Mesothelial cell of epicardium (in vitro differentiated cells): ENCODE measurements at regions not wholly inside any gene's neighbourhood (a gene's known extent, or its start where the extent isn't known, plus 50 kb on each side); places are given as distances from the start of the nearest gene placed in this dataset.

Experiments used
- DNase-seq, 2 experiments: peaks; one replicate each; pipeline ENCODE4 v3.0.0; 2021; ENCODE audit warnings: low spot score in 2 of 2; ENCODE audit not compliant: unreplicated experiment in 2 of 2
- H3K27ac Mint-ChIP-seq: 2 replicates; pipeline ENCODE4 v1.8.0; 2021; ENCODE audit warnings: mixed read lengths
- H3K27me3 Mint-ChIP-seq: 2 replicates; pipeline ENCODE4 v1.8.0; 2021; ENCODE audit warnings: low read depth, mixed read lengths
- H3K36me3 Mint-ChIP-seq: 2 replicates; pipeline ENCODE4 v1.8.0; 2021; ENCODE audit warnings: mixed read lengths
- H3K4me1 Mint-ChIP-seq: 2 replicates; pipeline ENCODE4 v1.8.0; 2021; ENCODE audit warnings: mixed read lengths
- H3K4me3 Mint-ChIP-seq: 2 replicates; pipeline ENCODE4 v1.8.0; 2021; ENCODE audit warnings: mild to moderate bottlenecking, moderate library complexity, mixed read lengths
- H3K9me3 Mint-ChIP-seq: 2 replicates; pipeline ENCODE4 v1.8.0; 2021; ENCODE audit warnings: mixed read lengths
- CTCF ChIP-seq: fragments of 200-600 bp; sonication (generic); IDR thresholded peaks from one replicate; pipeline ENCODE4 v1.5.0; 2021; ENCODE audit warnings: antibody characterized with exemption; ENCODE audit not compliant: unreplicated experiment

DNA sequence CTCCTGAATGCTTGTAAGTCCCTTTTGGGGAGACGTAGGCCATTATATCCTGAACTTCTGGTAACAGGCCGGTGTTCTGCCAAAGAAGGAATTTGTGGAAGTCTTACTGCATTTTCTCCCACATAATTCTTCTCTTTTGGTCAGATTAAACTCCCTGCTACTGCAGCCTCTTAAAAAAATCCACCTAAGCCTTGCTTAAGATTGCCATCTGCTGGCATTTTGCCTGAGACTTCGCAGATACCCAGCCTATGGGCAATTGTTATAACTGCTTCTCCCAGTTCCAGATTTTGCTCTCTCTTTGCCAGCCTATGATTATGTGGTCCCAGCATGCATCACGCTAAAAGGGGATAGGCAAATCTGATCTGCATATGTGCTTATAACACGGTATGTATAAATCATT lies 391.6 kb upstream of the CHD1 start:
- no peaks in the 10 kb centered on the region for H3K36me3 Mint-ChIP-seq
- DNase-seq, result no peak
- H3K4me1 Mint-ChIP-seq, result no peaks in the 10 kb centered on the region
- no peaks in the 10 kb centered on the region for H3K9me3 Mint-ChIP-seq
- H3K27ac Mint-ChIP-seq, result no peak overlapping the region
- TF ChIP-seq CTCF, result no peak
- no peak overlapping the region for H3K4me3 Mint-ChIP-seq
- peaks cover 7% of the 10 kb centered on the region for H3K27me3 Mint-ChIP-seq

- no peak overlapping the region for H3K4me3 Mint-ChIP-seq
- no peak for TF ChIP-seq CTCF
- peaks cover 6% of the 10 kb centered on the region for H3K27me3 Mint-ChIP-seq
- H3K9me3 Mint-ChIP-seq, result no peaks in the 10 kb centered on the region
- H3K27ac Mint-ChIP-seq, result no peak overlapping the region
- no peak for DNase-seq
- H3K4me1 Mint-ChIP-seq, result peaks cover 2% of the 10 kb centered on the region
- no peaks in the 10 kb centered on the region for H3K36me3 Mint-ChIP-seq
Observed at GRCh38 chr5:99317136-99317535, 388.3 kb upstream of the CHD1 start.

- H3K27ac Mint-ChIP-seq, result no peak overlapping the region
- H3K4me1 Mint-ChIP-seq, result peaks cover 2% of the 10 kb centered on the region
- TF ChIP-seq CTCF, result no peak
- peaks cover 6% of the 10 kb centered on the region for H3K27me3 Mint-ChIP-seq
- H3K36me3 Mint-ChIP-seq, result no peaks in the 10 kb centered on the region
- DNase-seq, result no peak
- H3K9me3 Mint-ChIP-seq, result no peaks in the 10 kb centered on the region
- no peak overlapping the region for H3K4me3 Mint-ChIP-seq
Observed at GRCh38 chr5:99316484-99316883, 387.7 kb upstream of the CHD1 start.

GRCh38 chr5:99315413-99316183 lies 386.8 kb upstream of the CHD1 start:
- DNase-seq, result no peak
- Mint-ChIP-seq H3K27ac (no peak overlapping the region), H3K36me3 (no peaks in the 10 kb centered on the region), H3K27me3 (peaks cover 6% of the 10 kb centered on the region), H3K9me3 (no peaks in the 10 kb centered on the region), H3K4me1 (peaks cover 2% of the 10 kb centered on the region), H3K4me3 (no peak overlapping the region)
- no peak for TF ChIP-seq CTCF

- no peaks in the 10 kb centered on the region for H3K36me3 Mint-ChIP-seq
- H3K4me3 Mint-ChIP-seq, result no peak overlapping the region
- H3K4me1 Mint-ChIP-seq, result peaks cover 2% of the 10 kb centered on the region
- H3K27ac Mint-ChIP-seq, result no peak overlapping the region
- DNase-seq, result no peak
- TF ChIP-seq CTCF, result no peak
- peaks cover 4% of the 10 kb centered on the region for H3K27me3 Mint-ChIP-seq
- H3K9me3 Mint-ChIP-seq, result no peaks in the 10 kb centered on the region
Observed at GRCh38 chr5:99314721-99315120, 385.9 kb upstream of the CHD1 start.

- DNase-seq, result no peak
- no peaks in the 10 kb centered on the region for H3K36me3 Mint-ChIP-seq
- H3K4me3 Mint-ChIP-seq, result no peak overlapping the region
- TF ChIP-seq CTCF, result no peak
- no peaks in the 10 kb centered on the region for H3K27me3 Mint-ChIP-seq
- no peaks in the 10 kb centered on the region for H3K9me3 Mint-ChIP-seq
- H3K27ac Mint-ChIP-seq, result no peak overlapping the region
- H3K4me1 Mint-ChIP-seq, result peaks cover 2% of the 10 kb centered on the region
Observed at GRCh38 chr5:99308131-99308530, 379.3 kb upstream of the CHD1 start.
